Stomach (tissue), 4 donors: ENCODE measurements at regions not wholly inside any gene's neighbourhood (a gene's known extent, or its start where the extent isn't known, plus 50 kb on each side); places are given as distances from the start of the nearest gene placed in this dataset.

Experiments used
- CTCF ChIP-seq, 7 experiments: fragments of 450-650 bp in 4 of 7; fragments of 200-600 bp in 3 of 7; sonication (generic) in 3 of 7; IDR thresholded peaks; one replicate each; pipeline ENCODE4 v1.5.1; 2016 to 2019; ENCODE audit warnings: antibody characterized with exemption in 7 of 7, control low read depth in 2 of 7, mild to moderate bottlenecking in 1 of 7
- EP300 ChIP-seq: sonication (generic); formaldehyde crosslinking; IDR thresholded peaks from one replicate; pipeline ENCODE4 v1.6.1; 2017; ENCODE audit warnings: antibody characterized with exemption
- POLR2A ChIP-seq, 4 donors: fragments of 450-650 bp; IDR thresholded peaks; one replicate each; pipeline ENCODE4 v1.6.1; 2016; ENCODE audit warnings: antibody characterized with exemption in 4 of 4, control low read depth in 2 of 4, mild to moderate bottlenecking in 1 of 4, moderate library complexity in 1 of 4
- POLR2AphosphoS5 ChIP-seq, 3 donors: sonication (generic); formaldehyde crosslinking; IDR thresholded peaks; one replicate each; pipeline ENCODE4 v1.6.1; 2016; ENCODE audit warnings: antibody characterized with exemption in 3 of 3

- TF ChIP-seq CTCF (IDR thresholded peaks at IDR 0.05), result no peak
- no peak for TF ChIP-seq POLR2A (IDR thresholded peaks at IDR 0.05)
- no peak for TF ChIP-seq EP300
- no peak for TF ChIP-seq POLR2AphosphoS5 (IDR thresholded peaks at IDR 0.05)
Measured at GRCh38 chr3:168671091-168671490, 575.4 kb upstream of the GOLIM4 start.
